Chondrocyte (in vitro differentiated cells): ENCODE measurements at regions not wholly inside any gene's neighbourhood (a gene's known extent, or its start where the extent isn't known, plus 50 kb on each side); places are given as distances from the start of the nearest gene placed in this dataset.

Experiments used
- DNase-seq: peaks from one replicate; pipeline ENCODE4 v3.0.0; 2021; ENCODE audit warnings: mixed read lengths, low spot score
- H3K27ac Mint-ChIP-seq: one replicate; pipeline ENCODE4 v1.8.0; 2021; ENCODE audit warnings: mild to moderate bottlenecking, moderate library complexity, mixed read lengths; ENCODE audit not compliant: unreplicated experiment
- H3K27me3 Mint-ChIP-seq: 2 replicates; pipeline ENCODE4 v1.8.0; 2021; ENCODE audit warnings: low read depth, mixed read lengths
- H3K36me3 Mint-ChIP-seq: 2 replicates; pipeline ENCODE4 v1.8.0; 2021; ENCODE audit warnings: low read depth, mixed read lengths
- H3K4me1 Mint-ChIP-seq: 2 replicates; pipeline ENCODE4 v1.8.0; 2021; ENCODE audit warnings: low read depth, mild to moderate bottlenecking, mixed read lengths
- H3K4me3 Mint-ChIP-seq: one replicate; pipeline ENCODE4 v1.8.0; 2021; ENCODE audit warnings: mild to moderate bottlenecking, moderate library complexity, mixed read lengths; ENCODE audit not compliant: unreplicated experiment
- H3K9me3 Mint-ChIP-seq: 2 replicates; pipeline ENCODE4 v1.8.0; 2021; ENCODE audit warnings: low read depth, mixed read lengths
- TF ChIP-seq, protein P1 (sequence below): fragments of 200-600 bp; sonication (generic); IDR thresholded peaks from 2 replicates; pipeline ENCODE4 v1.5.0; 2021; ENCODE audit warnings: antibody characterized with exemption, mild to moderate bottlenecking, moderate library complexity

DNA sequence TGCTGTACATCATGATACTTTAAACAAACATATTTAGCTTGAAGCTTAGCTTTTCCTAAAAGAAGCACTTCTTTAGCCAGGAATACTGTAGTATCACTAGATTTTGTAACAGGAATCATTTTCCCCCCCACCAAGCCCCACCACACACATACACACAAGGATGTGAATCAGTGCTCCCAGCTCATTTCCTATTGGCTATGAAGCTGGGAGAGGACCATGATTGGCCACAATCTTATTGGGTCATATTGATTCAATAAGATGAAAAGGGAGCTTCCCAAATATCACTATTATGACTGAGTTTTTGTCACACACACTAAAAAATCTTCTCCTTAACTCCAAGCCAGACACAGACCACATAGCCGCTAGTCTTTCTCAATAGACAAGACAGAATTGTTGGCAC, 140.5 kb upstream of the TNFAIP3 start:
- Mint-ChIP-seq H3K36me3 (no peaks in the 10 kb centered on the region), H3K27ac (no peak overlapping the region), H3K4me3 (no peak overlapping the region), H3K27me3 (no peaks in the 10 kb centered on the region), H3K9me3 (no peaks in the 10 kb centered on the region), H3K4me1 (peaks cover 13% of the 10 kb centered on the region)
- TF ChIP-seq, protein P1, sequence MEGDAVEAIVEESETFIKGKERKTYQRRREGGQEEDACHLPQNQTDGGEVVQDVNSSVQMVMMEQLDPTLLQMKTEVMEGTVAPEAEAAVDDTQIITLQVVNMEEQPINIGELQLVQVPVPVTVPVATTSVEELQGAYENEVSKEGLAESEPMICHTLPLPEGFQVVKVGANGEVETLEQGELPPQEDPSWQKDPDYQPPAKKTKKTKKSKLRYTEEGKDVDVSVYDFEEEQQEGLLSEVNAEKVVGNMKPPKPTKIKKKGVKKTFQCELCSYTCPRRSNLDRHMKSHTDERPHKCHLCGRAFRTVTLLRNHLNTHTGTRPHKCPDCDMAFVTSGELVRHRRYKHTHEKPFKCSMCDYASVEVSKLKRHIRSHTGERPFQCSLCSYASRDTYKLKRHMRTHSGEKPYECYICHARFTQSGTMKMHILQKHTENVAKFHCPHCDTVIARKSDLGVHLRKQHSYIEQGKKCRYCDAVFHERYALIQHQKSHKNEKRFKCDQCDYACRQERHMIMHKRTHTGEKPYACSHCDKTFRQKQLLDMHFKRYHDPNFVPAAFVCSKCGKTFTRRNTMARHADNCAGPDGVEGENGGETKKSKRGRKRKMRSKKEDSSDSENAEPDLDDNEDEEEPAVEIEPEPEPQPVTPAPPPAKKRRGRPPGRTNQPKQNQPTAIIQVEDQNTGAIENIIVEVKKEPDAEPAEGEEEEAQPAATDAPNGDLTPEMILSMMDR: no peak
- DNase-seq: no peak

DNA sequence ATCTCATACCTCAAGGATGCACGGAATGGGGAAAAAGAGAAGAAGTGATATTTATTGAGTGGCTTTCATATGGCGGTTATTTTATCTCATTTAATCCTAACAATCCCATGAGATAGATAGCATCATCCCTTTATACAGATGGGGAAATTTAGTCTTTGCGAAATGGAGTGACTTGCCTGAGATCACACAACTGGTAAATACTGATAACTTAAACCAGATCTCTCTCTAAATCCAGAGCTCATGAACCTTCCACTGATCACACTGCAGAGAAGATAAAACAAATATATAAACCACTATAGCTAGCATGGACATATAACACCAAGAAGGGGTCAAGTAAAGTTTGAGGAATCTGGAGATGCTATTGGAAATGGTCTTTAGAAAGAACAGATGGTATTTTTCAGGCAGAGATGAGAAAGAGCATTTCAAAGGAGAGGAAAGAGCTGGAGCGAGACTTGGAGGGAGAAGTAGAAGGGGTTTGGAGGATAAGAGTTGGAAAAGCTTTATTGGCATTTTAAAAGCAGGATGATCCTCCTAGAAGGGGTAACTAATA, 139.8 kb upstream of the TNFAIP3 start:
- H3K27me3 Mint-ChIP-seq: no peaks in the 10 kb centered on the region
- H3K27ac Mint-ChIP-seq: no peak overlapping the region
- peaks cover 20% of the 10 kb centered on the region for H3K4me1 Mint-ChIP-seq
- TF ChIP-seq, protein P1: no peak
- no peak overlapping the region for H3K4me3 Mint-ChIP-seq
- no peaks in the 10 kb centered on the region for H3K36me3 Mint-ChIP-seq
- no peaks in the 10 kb centered on the region for H3K9me3 Mint-ChIP-seq
- no peak for DNase-seq

DNA sequence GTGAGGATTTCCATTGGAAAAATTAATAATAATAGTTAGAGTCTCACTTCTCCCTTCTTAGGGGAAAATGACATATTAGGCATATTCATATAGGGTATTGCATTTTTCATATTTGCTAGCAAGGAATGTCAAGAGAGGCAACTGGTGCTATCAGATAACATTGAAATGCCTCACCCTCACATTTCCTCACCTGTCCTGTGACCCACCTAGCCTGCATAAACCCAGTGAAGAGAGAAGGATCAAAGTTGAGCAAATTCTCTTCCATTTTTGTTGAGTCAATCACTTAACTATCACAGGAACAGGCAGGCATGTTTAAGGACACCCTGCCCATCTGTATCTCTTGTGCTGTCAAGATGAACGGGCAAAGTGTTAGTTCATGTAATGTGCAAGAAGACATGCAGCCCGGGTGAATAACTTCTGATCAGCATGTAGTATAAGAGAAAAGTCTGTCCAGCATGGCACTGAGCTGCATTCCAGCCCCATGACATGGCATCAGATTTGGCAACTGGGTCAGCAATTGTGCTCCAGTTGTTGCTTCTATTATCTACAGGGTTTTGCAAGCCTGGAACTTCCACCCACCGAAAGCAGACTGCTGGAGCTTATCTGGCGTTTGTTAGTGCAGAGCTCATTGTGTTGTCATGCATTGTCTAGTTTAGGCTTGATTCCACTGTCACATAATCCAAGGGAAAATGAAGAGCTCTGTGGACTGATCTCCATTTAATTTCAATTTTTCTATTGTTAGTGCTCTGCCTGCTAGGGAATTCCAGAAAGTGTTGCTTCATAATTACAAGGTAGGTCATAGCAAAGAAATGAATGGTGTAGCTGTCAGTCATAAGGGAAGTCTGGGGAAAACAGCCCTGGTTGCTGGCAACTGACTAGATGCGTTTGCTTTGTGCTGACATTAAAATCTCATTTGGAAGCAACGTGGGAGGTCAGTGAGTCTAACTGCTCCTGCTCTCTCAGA, 138.4 kb upstream of the TNFAIP3 start:
- Mint-ChIP-seq H3K9me3 (no peaks in the 10 kb centered on the region), H3K27ac (no peak overlapping the region)

DNA sequence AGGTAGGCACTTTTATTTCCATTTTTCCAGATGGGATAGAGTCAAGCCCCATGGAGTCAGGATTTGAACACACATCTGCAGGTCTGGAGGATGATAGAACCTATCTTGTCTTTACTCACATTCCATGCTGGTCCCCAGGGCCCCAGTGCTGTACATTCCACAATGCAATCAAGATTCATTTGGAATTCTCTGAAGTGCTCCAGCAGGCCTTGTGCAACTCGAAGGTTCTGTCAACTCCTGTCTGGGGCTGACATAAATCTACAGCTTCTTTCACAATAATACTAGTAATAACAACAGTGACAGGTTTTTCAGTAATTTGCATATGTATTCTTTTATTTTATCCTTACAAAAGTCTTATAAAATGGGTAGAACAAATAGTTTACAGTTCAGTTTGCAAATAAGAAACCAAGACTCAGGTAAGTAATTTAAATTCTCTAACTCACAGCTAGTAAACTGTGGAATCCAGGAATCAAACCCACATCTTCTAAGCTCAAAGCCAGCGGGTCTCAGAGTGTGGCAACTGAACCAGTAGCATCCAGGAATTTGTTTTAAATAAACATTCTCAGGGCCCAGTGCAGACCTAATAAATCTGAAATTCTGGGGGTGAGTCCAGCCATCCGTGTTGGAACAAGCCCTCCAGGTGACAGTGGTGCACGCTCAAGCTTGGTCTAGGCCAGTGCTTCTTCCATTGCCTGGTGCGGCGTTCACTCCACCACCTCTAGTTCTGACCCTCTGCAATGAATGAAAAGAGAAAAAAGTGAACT, 137.0 kb upstream of the TNFAIP3 start:
- H3K36me3 Mint-ChIP-seq: no peaks in the 10 kb centered on the region
- no peak overlapping the region for H3K27ac Mint-ChIP-seq
- DNase-seq: no peak
- TF ChIP-seq, protein P1: no peak
- H3K27me3 Mint-ChIP-seq: no peaks in the 10 kb centered on the region
- no peaks in the 10 kb centered on the region for H3K9me3 Mint-ChIP-seq
- H3K4me3 Mint-ChIP-seq: no peak overlapping the region
- H3K4me1 Mint-ChIP-seq: peaks cover 15% of the 10 kb centered on the region

More for the DNA sequence above, 138.4 kb upstream of the TNFAIP3 start:
- peaks cover 15% of the 10 kb centered on the region for H3K4me1 Mint-ChIP-seq
- H3K4me3 Mint-ChIP-seq: no peak overlapping the region
- no peaks in the 10 kb centered on the region for H3K36me3 Mint-ChIP-seq
- H3K27me3 Mint-ChIP-seq: no peaks in the 10 kb centered on the region
- TF ChIP-seq, protein P1: no peak
- no peak for DNase-seq

DNA sequence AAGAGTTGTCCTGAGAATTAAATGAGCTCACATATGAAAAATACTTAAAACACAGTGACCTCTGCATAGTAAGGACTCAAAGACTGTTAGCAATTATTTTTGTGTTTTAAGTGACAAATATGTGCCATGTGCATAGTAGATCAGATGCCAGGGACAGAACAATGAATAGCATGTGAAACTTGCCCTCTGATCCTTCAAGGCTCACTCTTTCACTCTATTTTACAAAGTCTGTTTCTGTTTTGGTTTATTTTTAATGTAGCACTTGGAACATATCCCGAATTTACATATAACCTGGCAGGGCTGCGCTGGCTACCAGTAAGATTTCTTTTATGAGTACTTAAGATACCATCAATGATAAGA, 135.5 kb upstream of the TNFAIP3 start:
- no peak for DNase-seq
- TF ChIP-seq, protein P1: no peak
- Mint-ChIP-seq H3K27me3 (no peaks in the 10 kb centered on the region), H3K36me3 (no peaks in the 10 kb centered on the region), H3K27ac (no peak overlapping the region), H3K4me3 (no peak overlapping the region), H3K4me1 (peaks cover 15% of the 10 kb centered on the region), H3K9me3 (no peaks in the 10 kb centered on the region)
